Thyroid gland (tissue), 4 donors: ENCODE measurements at regions not wholly inside any gene's neighbourhood (a gene's known extent, or its start where the extent isn't known, plus 50 kb on each side); places are given as distances from the start of the nearest gene placed in this dataset.

Experiments used
- DNase-seq, 2 donors: peaks; one replicate each; pipeline ENCODE4 v3.0.0-alpha.2; 2019
- H3K27ac ChIP-seq, 3 donors: fragments of 200-600 bp; sonication (generic); 1 replicate in 2 of 3; 2 replicates in 1 of 3; pipeline ENCODE4 v1.5.1; 2016 to 2019; ENCODE audit warnings: mild to moderate bottlenecking in 1 of 3, moderate library complexity in 1 of 3
- H3K27me3 ChIP-seq: fragments of 200-600 bp; sonication (generic); one replicate; pipeline ENCODE4 v1.5.1; 2019
- H3K36me3 ChIP-seq, 2 donors: fragments of 200-600 bp; sonication (generic); one replicate each; pipeline ENCODE4 v1.5.1; 2016 to 2019
- H3K4me1 ChIP-seq, 2 donors: fragments of 200-600 bp; sonication (generic); one replicate each; pipeline ENCODE4 v1.5.1; 2017 to 2019
- H3K4me3 ChIP-seq, 3 donors: fragments of 200-600 bp; sonication (generic); replicated peaks in 1 of 3; 1 replicate in 2 of 3; 2 replicates in 1 of 3; pipeline ENCODE4 v1.5.1; 2016; ENCODE audit warnings: mild to moderate bottlenecking in 1 of 3
- H3K9me3 ChIP-seq: fragments of 200-600 bp; sonication (generic); one replicate; pipeline ENCODE4 v1.5.1; 2017
- CTCF ChIP-seq, 6 experiments: fragments of 200-600 bp in 3 of 6; fragments of 450-650 bp in 3 of 6; sonication (generic) in 3 of 6; IDR thresholded peaks; one replicate each; pipeline ENCODE4 v1.5.1; 2016 to 2019; ENCODE audit warnings: antibody characterized with exemption in 6 of 6, mild to moderate bottlenecking in 2 of 6, inconsistent platforms in 1 of 6, moderate library complexity in 1 of 6
- POLR2A ChIP-seq, 2 donors: fragments of 450-650 bp; IDR thresholded peaks; one replicate each; pipeline ENCODE4 v1.6.1; 2017; ENCODE audit warnings: antibody characterized with exemption in 2 of 2, mild to moderate bottlenecking in 2 of 2, moderate library complexity in 1 of 2
- WGBS, 2 donors: methylation state at CpG; one replicate each; pipeline ENCODE4 v1.1.5; 2017; 5-methylcytosine and 5-hydroxymethylcytosine counted together
- intact Hi-C: fragments of 100-400 bp; cut with DNase I; formaldehyde crosslinking; loops from one replicate; pipeline ENCODE4 v1.15.1; 2023

GRCh38 chr10:33889371-33889770, 554.9 kb upstream of the NRP1 start:
- H3K4me1 ChIP-seq = no peaks in the 10 kb centered on the region
- DNase-seq = no peak
- H3K4me3 ChIP-seq = no peak overlapping the region
- no peaks in the 10 kb centered on the region for H3K9me3 ChIP-seq
- H3K27ac ChIP-seq = no peak overlapping the region
- 73 to 84% methylated on average over 2 of the region's 2 CpGs for WGBS, 2 donors
- TF ChIP-seq POLR2A (IDR thresholded peaks at IDR 0.05) = no peak
- TF ChIP-seq CTCF (IDR thresholded peaks at IDR 0.05) = no peak
- intact Hi-C loops = no loop called here
- no peaks in the 10 kb centered on the region for H3K27me3 ChIP-seq
- H3K36me3 ChIP-seq = no peaks in the 10 kb centered on the region

- no peak for TF ChIP-seq POLR2A (IDR thresholded peaks at IDR 0.05)
- TF ChIP-seq CTCF (IDR thresholded peaks at IDR 0.05) = no peak
- Histone ChIP-seq H3K4me1 (no peaks in the 10 kb centered on the region), H3K36me3 (no peaks in the 10 kb centered on the region), H3K27ac (no peak overlapping the region), H3K9me3 (no peaks in the 10 kb centered on the region), H3K4me3 (no peak overlapping the region), H3K27me3 (no peaks in the 10 kb centered on the region)
- WGBS, 2 donors = 95 to 100% methylated on average over 3 of the region's 3 CpGs
- DNase-seq = no peak
- intact Hi-C loops = no loop called here
Measured at GRCh38 chr10:33887188-33887587, 552.7 kb upstream of the NRP1 start.

GRCh38 chr10:33886299-33886698, 551.8 kb upstream of the NRP1 start:
- Histone ChIP-seq H3K9me3 (no peaks in the 10 kb centered on the region), H3K27ac (no peak overlapping the region), H3K36me3 (no peaks in the 10 kb centered on the region), H3K27me3 (no peaks in the 10 kb centered on the region), H3K4me1 (no peaks in the 10 kb centered on the region), H3K4me3 (no peak overlapping the region)
- WGBS, 2 donors = 91 to 94% methylated on average over 2 of the region's 2 CpGs
- TF ChIP-seq CTCF (IDR thresholded peaks at IDR 0.05) (no peak), POLR2A (IDR thresholded peaks at IDR 0.05) (no peak)
- intact Hi-C loops = no loop called here
- no peak for DNase-seq

GRCh38 chr10:33884604-33885003, 550.1 kb upstream of the NRP1 start:
- intact Hi-C loops = no loop called here
- no peaks in the 10 kb centered on the region for H3K9me3 ChIP-seq
- no peak for DNase-seq
- WGBS, 2 donors = 88 to 95% methylated on average over 2 of the region's 2 CpGs
- H3K27me3 ChIP-seq = no peaks in the 10 kb centered on the region
- TF ChIP-seq CTCF (IDR thresholded peaks at IDR 0.05) (no peak), POLR2A (IDR thresholded peaks at IDR 0.05) (no peak)
- H3K36me3 ChIP-seq = no peaks in the 10 kb centered on the region
- no peak overlapping the region for H3K4me3 ChIP-seq
- H3K27ac ChIP-seq = no peak overlapping the region
- no peaks in the 10 kb centered on the region for H3K4me1 ChIP-seq

DNA sequence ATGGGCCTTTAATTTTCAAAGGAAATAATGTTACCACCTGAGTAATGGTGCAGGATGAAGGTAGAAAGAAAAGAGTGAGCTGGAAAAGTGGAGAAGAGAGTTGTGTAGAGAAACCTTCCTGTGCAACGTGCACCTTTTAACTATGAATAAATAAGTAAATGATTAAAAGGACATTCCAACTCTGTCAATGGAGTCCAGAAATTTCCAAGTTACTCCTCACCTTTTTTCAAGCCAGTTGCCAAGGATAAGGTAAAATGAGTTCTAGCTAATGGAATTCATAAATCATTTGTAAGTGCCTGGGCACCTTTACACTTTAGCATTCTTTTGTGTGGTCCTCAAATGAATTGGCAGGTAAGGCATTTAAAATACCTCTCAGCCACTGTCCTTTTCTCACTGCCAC, 549.4 kb upstream of the NRP1 start:
- intact Hi-C loops = no loop called here
- H3K9me3 ChIP-seq = no peaks in the 10 kb centered on the region
- no peaks in the 10 kb centered on the region for H3K27me3 ChIP-seq
- H3K27ac ChIP-seq = no peak overlapping the region
- 94 to 95% methylated on average over 1 of the region's 1 CpG for WGBS, 2 donors
- TF ChIP-seq CTCF (IDR thresholded peaks at IDR 0.05) (no peak), POLR2A (IDR thresholded peaks at IDR 0.05) (no peak)
- H3K4me3 ChIP-seq = no peak overlapping the region
- DNase-seq = no peak
- no peaks in the 10 kb centered on the region for H3K4me1 ChIP-seq
- H3K36me3 ChIP-seq = no peaks in the 10 kb centered on the region
